Femur (tissue), 1 donor: ENCODE measurements at regions not wholly inside any gene's neighbourhood (a gene's known extent, or its start where the extent isn't known, plus 50 kb on each side); places are given as distances from the start of the nearest gene placed in this dataset.
"Not testable (repeated sequence)": the region's sequence is repeated elsewhere in the genome, so short reads cannot be mapped to it uniquely, and the experiment has no call there.

ENCODE experiments used
- DNase-seq: peaks from one replicate; pipeline ENCODE4 v3.0.0-alpha.2; 2017

GRCh38 chr4:31199644-31200043 lies 479.5 kb downstream of the PCDH7 start:
- DNase-seq, result no peak

GRCh38 chr4:31202054-31202453 lies 481.9 kb downstream of the PCDH7 start:
- not testable (repeated sequence) for DNase-seq

- no peak for DNase-seq
Measured at GRCh38 chr4:31204874-31205273, 484.7 kb downstream of the PCDH7 start.

GRCh38 chr4:31220921-31221320 lies 500.8 kb downstream of the PCDH7 start:
- DNase-seq, result no peak

GRCh38 chr4:31228068-31228467 lies 507.9 kb downstream of the PCDH7 start:
- DNase-seq, result no peak

- no peak for DNase-seq
Measured at GRCh38 chr4:31230594-31230993, 510.4 kb downstream of the PCDH7 start.

- no peak for DNase-seq
Measured at GRCh38 chr4:31234494-31234893, 514.3 kb downstream of the PCDH7 start.

- no peak for DNase-seq
Measured at GRCh38 chr4:31234901-31235300, 514.7 kb downstream of the PCDH7 start.

- no peak for DNase-seq
Measured at GRCh38 chr4:31236020-31236638, 516.0 kb downstream of the PCDH7 start.

GRCh38 chr4:31236639-31237173 lies 516.5 kb downstream of the PCDH7 start:
- DNase-seq, result no peak

- no peak for DNase-seq
Measured at GRCh38 chr4:31237233-31237632, 517.1 kb downstream of the PCDH7 start.

- no peak for DNase-seq
Measured at GRCh38 chr4:31239886-31240285, 519.7 kb downstream of the PCDH7 start.

GRCh38 chr4:31241504-31242106 lies 521.4 kb downstream of the PCDH7 start:
- DNase-seq, result no peak

- no peak for DNase-seq
Measured at GRCh38 chr4:31246856-31247255, 526.7 kb downstream of the PCDH7 start.

GRCh38 chr4:31259119-31259518 lies 539.0 kb downstream of the PCDH7 start:
- no peak for DNase-seq

- DNase-seq, result no peak
Measured at GRCh38 chr4:31261632-31262031, 541.5 kb downstream of the PCDH7 start.

GRCh38 chr4:31266094-31266493 lies 545.9 kb downstream of the PCDH7 start:
- DNase-seq, result not testable (repeated sequence)

GRCh38 chr4:31272331-31273061 lies 552.3 kb downstream of the PCDH7 start:
- DNase-seq, result no peak

- no peak for DNase-seq
Measured at GRCh38 chr4:31275906-31276305, 555.7 kb downstream of the PCDH7 start.

GRCh38 chr4:31283679-31284078 lies 563.5 kb downstream of the PCDH7 start:
- no peak for DNase-seq

- no peak for DNase-seq
Measured at GRCh38 chr4:31290836-31291235, 570.7 kb downstream of the PCDH7 start.

GRCh38 chr4:31291238-31291637 lies 571.1 kb downstream of the PCDH7 start:
- no peak for DNase-seq

GRCh38 chr4:31294655-31295480 lies 574.7 kb downstream of the PCDH7 start:
- peak; percentile 18 for DNase-seq
